GM18858 (cell line): ENCODE measurements at regions not wholly inside any gene's neighbourhood (a gene's known extent, or its start where the extent isn't known, plus 50 kb on each side); places are given as distances from the start of the nearest gene placed in this dataset.

Experiments used
- ATAC-seq: cut with Tn5 transposase; IDR thresholded peaks from one replicate; pipeline ENCODE4 v1.9.1; 2021; ENCODE audit not compliant: unreplicated experiment

GRCh38 chr14:101174980-101175606 lies 271.6 kb upstream of the RTL1 start:
- no peak for ATAC-seq

DNA sequence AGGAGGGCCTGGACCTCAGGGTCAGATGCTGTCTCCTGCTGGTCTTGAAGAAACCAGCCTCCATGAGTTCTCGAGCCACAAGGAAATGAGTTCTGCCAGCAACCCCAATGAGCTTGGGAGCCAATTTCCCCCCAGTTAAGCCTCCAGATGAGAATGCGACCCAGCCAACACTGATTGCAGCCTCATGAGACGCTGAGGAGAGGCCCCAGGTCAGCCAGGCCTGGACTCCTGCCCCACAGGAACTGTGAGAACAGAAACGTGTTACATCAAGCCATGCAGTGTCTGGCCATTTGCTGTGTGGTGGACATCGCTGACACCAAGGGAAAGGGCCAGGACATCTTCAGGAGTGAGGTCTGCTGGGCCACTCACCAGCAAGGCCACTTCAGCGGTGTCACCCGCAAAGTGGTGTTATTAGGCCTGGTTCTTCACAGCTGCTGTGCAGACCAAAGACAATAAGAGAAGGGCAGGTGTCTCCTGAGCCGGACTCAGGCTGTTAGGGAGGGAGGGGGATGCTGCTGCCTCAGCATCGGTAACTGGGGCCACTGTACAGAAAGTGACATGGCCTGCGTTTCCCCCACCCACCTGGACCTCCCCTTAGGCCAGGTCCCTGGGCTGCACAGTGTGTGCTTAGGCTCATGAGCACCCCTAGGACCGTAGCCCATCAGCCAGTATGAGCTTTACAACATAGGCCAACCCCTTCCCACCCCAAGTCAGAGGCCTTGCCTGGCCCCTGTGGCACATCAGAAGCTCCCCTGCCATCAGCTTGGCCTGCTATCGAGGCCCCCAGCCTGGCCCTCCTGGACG lies 272.4 kb upstream of the RTL1 start:
- no peak for ATAC-seq

DNA sequence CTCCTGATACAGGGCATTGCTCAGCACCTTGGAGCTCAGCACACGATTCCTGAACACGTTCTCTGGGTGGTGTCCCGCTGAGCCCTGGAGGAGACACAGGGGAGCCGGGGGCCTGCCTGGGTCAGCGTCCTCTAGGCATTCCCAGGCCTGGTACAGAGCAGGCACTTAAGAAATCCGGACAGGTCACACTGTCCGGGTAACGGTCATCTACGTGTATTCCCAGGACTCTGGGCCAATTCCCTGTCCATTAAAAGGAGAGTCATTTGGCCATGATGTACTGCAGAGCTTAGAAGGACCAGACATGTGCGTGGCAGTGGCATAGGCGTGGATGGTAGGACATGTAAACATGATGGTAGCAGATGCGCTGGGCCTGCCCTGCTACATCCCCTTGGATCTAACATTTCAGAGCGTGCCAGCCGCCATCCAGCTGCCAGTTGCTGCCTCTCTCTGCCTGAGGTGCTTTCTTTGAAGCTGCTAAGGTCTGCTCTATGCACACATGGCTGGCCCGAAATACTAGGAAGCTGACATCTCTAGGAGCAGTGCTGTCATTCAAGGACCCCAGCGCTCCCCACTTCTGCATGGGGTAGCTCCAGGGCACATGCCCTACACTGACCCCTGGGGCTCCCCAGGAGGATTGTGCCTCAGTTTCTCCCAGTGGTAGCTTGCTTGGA lies 273.1 kb upstream of the RTL1 start:
- ATAC-seq, result no peak

- ATAC-seq, result no peak
These were observed 273.9 kb upstream of the RTL1 start for GRCh38 chr14:101177301-101177971.

- no peak for ATAC-seq
These were observed 274.9 kb upstream of the RTL1 start for GRCh38 chr14:101178184-101179072.

DNA sequence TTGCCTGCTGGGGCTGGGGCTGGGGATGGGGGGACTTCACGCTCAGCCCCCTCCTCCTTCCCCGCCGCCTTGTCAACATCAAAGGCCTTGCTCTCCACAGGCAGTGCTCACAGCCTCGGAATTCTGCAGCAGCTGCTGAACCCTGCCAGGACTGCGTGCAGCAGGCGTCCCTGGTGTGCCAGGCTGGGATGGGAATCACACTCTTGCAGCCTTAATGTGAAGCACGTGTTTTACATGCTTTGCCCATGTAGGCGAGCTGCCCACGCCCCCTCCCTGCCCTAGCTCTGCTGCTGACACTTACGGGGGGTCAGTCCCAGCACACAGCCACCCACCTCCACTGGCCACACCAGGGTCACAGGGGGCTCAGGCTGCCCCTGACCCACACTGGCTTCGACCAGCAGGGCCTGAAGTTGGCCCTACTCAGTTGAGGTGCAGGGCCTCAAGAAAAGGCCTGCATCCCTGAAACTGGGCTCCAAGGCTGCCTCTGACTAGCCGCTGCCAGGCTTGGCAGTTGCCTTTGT lies 276.2 kb upstream of the RTL1 start:
- no peak for ATAC-seq

DNA sequence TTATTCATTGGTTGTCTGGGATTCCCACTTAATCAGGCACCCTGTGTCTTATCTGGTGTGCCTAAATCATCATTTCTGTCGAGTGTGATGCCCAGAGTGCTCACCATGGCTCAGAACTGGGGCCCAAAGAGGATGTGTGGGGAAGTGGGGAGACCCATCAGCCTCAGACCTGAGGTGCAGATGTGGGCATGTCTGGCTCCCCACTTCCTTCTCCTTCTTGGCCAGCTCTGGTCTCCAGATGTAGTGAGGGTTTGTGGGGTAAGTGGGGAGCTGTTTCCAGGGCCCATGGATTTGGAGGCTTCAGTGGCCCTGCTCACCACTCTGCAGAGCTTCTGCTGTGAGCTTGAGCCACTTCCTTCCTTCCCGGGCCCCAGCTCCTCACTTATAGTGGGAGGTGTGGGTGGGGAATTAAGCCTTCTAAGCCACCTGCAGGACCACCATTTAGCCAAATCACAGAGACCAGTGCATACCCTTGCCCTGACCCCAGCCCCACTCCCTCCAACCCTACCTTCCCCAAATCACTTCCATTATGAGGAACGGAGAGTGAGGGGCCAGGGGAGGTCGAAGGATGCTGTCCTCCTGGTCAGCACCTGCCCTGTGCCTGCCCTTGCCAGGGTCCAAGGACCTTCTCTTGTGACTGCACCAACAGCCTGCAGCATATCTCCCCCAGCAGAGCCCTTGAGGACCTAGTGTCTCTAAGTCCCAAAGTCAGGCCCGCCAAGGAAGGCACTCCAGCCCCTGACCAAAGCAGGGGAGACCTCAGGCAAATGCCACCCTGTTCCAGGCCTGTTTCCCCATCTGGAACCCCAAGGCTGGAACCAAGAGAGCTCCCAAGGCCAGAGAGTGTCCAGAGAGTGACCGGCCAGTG lies 278.2 kb upstream of the RTL1 start:
- no peak for ATAC-seq

GRCh38 chr14:101182476-101182875 lies 279.0 kb upstream of the RTL1 start:
- no peak for ATAC-seq

- no peak for ATAC-seq
These were observed 280.0 kb upstream of the RTL1 start for GRCh38 chr14:101183376-101184103.

GRCh38 chr14:101184104-101184455 lies 280.6 kb upstream of the RTL1 start:
- no peak for ATAC-seq

GRCh38 chr14:101184572-101184971 lies 281.1 kb upstream of the RTL1 start:
- no peak for ATAC-seq

GRCh38 chr14:101185073-101185835 lies 281.7 kb upstream of the RTL1 start:
- no peak for ATAC-seq

DNA sequence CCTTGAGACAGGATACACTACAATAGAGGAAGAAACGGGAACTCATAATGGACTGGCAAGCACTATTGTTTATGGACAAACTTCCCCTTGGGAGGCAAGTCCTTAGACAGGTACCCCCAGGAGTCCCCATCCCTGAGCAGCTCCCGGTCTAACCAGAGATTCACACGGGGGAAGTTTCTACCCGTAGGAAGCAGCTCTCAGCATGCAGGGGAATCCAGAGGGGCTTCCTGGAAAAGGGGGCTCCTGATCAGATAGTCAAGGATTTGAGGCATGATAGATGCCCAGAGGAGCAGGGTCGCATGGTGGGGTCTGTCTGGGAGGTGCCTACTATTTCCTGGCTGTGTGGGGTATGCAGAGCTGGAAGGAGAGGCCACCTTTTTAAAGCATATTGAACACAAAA lies 282.4 kb upstream of the RTL1 start:
- ATAC-seq, result no peak

- ATAC-seq, result no peak
These were observed 283.0 kb upstream of the RTL1 start for GRCh38 chr14:101186544-101186943.

DNA sequence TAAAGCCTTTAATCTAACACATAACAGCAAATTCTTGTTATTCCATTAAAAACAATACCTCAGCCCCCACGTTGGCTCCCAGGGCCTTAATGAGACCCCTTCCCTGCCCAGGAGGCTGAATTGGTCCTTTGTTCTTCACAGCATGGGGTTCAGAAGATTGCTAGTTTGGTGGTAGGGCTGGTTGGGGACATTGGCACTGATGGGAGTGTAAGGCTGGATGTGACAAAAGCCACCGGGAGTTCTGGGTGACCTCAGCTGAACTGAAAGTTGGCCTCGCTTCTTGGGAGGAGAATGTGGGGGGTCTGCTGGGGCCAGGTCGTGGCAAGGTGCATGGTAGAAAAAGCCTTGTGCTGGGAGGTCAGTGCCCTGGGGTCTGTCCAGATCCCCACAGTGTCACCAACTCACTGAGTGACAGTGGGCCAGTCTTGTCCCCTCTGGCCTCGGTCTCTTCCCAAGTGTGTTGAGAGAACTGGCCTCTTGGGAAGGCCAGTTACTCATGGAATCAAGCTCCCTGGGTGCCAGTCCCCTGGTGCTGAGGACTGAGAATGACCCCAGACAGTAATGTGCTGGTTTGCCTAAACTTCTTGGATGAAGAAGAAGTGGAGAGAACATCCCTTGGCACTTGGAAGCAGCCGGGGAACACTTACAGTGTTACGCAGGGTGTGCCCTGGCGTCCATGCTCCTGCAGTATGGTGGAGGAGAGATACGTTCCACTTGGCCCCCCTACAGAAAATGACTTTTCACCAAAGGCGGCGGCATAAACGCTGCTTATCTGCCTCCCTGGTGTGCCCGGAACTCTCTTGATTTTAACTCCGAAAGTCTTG lies 283.7 kb upstream of the RTL1 start:
- no peak for ATAC-seq

DNA sequence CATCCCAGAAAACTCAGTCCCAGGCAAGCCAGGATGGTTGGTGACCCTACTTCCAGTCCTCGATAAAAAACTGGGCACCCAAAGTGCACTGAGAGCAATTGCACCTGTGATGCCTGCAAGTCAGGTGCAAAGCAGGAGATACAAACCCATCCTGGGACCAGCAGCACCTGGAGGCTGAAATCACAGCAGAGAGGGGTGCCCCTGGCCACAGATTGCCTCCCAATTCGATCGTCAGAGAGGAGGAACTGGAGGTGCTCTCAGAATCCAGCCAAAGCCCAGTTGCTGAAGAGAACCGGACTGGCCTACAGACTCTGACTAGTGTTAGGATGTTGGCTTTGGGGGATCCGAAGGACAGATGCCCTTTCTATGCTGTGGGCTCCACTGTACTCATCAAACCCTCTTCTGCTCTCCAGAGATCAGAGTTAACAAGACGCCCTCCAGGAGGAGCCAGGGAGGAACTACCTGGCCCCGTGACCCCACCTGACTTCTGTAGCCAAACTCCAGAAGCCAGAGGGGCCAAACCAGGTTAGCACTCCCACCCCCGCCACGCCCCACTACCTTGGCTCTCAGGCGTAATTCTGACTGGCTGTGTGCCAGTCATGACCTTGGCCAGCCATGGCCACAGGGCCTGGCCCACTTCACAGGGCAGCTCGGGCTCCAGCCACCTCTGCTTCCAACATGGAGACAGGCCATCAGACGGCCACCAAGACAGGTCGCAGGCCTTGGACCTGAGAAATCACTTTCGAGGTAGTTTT lies 284.5 kb upstream of the RTL1 start:
- ATAC-seq, result no peak

DNA sequence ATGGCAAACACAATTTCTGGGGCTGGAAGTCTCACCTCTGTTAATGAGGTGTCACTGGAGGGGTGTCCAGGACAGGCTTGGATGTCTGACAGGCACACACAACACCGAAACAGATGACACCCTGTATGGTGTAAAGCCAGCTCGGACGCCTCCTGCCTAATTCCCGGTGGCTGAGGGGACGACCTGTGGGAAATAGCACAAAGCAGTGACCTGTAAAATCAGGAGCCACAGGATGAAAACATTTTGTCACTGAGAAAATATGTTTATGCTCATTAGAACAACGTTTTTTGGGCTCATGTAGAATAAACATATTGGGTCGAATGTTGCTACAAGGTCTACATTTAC lies 285.0 kb upstream of the RTL1 start:
- no peak for ATAC-seq
